ENCODE measurements at regions not wholly inside any gene's neighbourhood (a gene's known extent, or its start where the extent isn't known, plus 50 kb on each side); places are given as distances from the start of the nearest gene placed in this dataset.
"Not testable (repeated sequence)": the region's sequence is repeated elsewhere in the genome, so short reads cannot be mapped to it uniquely, and the experiment has no call there.

DNA sequence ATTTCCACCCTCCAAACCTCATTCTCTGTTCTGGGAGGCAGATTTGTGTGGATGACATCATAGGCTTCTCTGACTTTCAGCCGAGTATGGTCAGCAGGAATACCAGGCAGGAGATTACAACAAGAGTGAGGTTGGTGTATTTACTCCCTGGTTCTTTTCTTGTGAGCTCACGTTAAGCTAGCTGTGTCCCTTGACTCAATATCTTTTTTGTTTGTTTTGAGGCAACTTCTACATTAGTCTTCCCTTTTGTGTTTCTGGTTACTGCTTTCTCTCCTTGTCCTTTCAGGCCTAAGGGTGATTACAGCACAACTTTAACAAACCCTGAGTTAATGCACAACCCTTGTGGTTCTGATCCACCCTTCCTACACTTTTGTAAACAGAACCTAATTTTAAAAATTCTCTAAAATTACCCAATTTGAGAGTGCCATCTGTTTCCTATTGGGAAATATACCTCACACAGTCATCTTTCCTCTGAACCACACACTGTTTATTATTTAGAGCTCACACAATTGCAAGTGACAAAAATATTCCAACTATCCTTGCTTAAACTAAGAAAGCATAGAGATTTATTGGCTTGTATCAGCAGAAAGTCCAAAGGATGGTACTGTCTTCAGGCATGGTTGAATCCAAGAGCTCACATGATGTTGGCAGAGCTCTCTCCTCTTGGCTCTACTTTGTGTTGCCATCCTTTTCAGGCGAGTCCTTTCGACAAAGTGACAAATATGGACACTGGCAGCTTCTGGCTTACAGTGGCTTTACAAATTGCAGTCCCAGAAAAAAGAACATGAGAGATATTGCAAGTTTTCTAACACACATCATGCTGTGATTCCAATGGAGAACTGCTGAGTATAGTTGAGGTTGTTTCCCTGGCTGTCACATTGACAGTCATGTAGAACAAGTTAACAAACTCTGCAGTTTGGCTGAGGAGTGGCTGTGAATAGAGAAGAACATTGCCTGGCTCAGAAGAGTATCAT lies 150.5 kb upstream of the DDIT4L start:
- DNase-seq (ENCODE audit: low read depth in 2 of 2): peak; percentile 5 to 37

GRCh38 chr4:100339870-100340269 lies 149.6 kb upstream of the DDIT4L start:
- DNase-seq (ENCODE audit: low read depth in 2 of 2): no peak

DNA sequence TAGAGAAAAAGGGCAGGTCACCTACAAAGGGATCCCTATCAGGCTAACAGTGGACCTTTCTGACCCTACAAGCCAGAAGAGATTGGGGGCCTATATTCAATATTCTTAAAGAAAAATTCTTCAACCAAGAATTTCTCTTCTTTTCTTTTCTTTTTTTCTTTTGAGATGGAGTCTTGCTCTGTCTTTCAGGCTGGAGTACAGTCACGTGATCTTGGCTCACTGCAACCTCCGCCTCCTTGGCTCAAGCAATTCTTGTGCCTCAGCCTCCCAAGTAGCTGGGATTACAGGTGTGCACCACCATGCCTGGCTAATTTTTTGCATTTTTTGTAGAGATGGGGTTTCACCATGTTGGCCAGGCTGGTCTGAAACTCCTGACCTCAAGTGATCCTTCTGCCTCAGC lies 143.2 kb upstream of the DDIT4L start:
- not testable (repeated sequence) for DNase-seq (ENCODE audit: low read depth in 2 of 2)

DNA sequence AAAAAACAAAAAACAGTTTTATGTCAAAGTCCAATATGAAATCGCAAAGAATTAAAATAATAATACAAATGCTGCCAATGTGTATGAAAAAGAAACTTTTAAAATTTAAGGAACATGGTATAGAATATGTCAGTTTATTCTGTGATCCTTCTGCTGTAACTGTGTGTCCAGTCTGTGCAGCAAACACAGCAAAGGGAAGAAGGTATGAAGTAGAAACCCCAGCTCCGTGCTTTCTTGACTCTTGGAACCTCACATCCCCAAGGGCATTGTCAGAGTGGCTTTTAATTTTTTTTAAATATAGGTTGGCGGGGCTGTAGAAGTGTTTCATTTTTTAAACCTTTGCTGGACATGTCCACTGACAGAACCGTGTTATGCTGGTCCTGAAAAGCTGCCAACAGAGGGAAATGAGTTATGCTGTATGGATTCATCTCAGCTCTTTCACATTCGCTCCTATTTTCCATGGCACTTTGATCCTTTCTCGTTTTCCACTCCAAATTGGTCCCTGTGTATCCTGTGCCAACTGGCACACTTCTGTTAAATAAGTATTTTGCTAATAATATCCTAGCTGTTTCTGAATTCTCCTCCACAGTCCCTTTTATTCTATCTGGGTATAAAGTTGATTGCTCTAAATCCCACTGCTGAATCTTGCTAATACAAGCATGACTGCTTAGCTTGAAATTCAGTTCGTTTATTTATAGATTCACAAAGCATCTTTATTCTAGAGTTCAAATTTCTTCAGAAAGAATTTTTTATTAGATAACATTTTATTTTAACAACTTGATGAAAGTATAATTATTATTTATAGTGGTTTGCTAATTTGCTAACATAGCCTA lies 127.0 kb upstream of the DDIT4L start:
- DNase-seq (ENCODE audit: low read depth in 2 of 2): peak; percentile 34 to 94

- peak; percentile 56 to 66 for DNase-seq (ENCODE audit: low read depth in 2 of 2)
Measured at GRCh38 chr4:100314057-100314456, 123.8 kb upstream of the DDIT4L start.

DNA sequence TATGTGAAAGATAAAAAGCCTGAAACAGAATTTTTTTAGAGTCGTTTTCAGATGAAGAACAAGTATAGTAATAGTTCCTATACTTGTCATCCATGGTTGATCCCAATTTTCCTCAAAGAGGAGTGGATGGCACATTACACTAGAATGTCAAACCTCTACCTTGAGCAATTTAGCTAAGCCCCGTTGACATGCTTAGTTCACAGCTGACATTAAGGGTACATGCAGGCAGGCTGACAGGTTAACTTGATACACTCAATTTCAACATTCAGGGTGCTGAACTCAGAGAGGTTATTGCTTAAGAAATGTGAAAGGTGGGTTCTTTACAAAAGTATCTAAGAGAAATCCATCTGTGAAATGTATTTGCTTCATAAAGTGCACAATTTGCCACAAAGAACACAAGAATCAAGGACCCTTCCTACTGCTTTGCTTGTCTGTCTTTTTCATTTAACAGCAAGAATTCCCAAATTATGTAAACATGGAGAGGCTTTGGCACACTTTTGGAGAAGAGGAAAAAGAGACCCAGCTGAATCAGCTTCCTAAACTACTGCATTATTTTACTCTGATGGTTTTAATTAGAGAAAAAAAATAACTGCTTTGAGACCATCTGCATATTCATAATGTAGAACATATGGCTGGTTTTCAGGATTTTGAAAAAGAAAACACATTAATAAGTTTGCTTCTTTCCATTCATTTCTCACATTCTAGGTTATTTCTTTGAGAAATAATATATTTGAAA lies 122.5 kb upstream of the DDIT4L start:
- no peak for DNase-seq (ENCODE audit: low read depth in 2 of 2)

GRCh38 chr4:100311181-100311580 lies 120.9 kb upstream of the DDIT4L start:
- peak; percentile 20 to 23 for DNase-seq (ENCODE audit: low read depth in 2 of 2)

GRCh38 chr4:100306018-100306417 lies 115.8 kb upstream of the DDIT4L start:
- DNase-seq (ENCODE audit: low read depth in 2 of 2): no peak

GRCh38 chr4:100302061-100303026 lies 112.1 kb upstream of the DDIT4L start:
- peak in 1 of 2 donors; percentile 40 for DNase-seq (ENCODE audit: low read depth in 2 of 2)

DNA sequence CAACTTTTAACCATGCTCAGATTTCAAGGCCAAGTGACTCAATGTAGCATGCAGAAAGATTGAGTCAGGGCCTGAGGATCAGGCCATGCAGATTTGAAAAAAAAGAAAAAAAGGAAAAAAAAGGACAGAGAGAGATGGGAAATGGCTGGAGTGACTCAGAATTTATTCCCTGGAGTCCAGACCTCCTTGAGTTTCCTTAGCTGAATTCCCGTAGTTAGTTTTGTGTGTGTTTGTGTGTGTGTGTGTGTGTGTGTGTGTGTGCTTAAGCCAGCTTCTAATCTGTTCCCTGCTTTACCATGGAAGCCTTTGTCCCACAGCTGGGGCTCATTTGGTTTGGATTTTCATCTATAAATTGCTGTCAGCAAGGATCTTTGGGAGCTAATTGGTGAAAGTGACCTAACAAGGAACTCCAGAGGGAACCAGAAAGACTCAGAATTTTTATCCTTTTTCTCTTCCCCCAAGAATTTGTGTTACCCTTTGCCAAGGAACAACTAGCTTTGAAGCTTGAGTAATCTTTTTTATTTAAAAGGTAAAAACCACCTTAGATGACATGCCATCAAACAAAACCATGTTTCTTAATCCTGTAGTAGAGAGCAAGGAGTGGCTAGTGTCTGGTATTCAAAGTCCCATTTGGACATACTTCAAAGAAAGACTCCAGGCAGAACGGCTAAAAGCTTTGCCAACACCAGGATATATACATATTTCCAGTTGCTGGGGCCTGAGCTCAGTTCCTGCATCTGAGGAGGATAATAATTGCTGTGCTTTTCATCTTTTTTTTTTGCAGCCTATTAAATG lies 109.0 kb upstream of the DDIT4L start:
- DNase-seq (ENCODE audit: low read depth in 2 of 2): peak in 1 of 2 donors; percentile 90

DNA sequence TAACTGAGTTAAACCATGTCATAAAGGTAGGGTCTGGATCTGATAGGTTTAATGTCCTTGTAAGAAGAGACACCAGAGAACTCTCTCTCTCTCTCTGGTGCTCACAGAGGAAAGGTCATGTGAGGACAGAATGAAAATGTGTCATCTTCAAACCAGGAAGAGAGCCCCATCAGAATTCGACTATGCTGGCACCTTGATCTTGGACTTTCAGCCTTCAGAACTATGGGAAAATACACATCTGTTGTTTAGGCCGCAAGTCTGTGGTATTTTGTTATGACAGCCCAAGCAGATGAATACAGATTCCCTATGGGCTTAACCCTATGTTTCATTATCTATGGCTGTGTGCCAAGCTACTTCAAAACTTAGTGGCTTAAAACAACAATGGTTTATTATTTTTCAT lies 105.5 kb upstream of the DDIT4L start:
- DNase-seq (ENCODE audit: low read depth in 2 of 2): peak; percentile 31 to 52

- DNase-seq (ENCODE audit: low read depth in 2 of 2): no peak
Measured at GRCh38 chr4:100294356-100294755, 104.1 kb upstream of the DDIT4L start.

DNA sequence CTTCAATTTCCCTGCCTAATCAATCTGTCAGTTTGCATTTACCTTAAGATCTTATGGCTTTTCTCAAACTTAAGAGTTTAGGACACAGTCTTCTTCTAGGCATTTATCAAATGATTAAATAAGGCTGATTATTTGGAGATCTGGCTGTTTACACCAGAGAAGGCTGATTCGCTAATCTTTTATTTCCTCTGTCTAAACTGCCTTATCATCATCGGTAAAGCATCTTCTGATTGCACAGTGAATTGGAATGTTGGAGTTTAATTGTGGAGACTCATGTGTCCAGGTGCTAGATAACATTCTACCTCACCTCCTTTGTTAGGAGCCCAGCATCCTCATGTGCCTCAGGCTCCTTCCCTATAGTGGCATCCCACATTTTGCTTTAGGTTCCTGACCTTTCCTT lies 100.3 kb upstream of the DDIT4L start:
- DNase-seq (ENCODE audit: low read depth in 2 of 2): peak in 1 of 2 donors; percentile 29

GRCh38 chr4:100289946-100290345 lies 99.7 kb upstream of the DDIT4L start:
- DNase-seq (ENCODE audit: low read depth in 2 of 2): peak; percentile 40 to 69

- DNase-seq (ENCODE audit: low read depth in 2 of 2): peak in 1 of 2 donors; percentile 41
Measured at GRCh38 chr4:100289530-100289888, 99.2 kb upstream of the DDIT4L start.

DNA sequence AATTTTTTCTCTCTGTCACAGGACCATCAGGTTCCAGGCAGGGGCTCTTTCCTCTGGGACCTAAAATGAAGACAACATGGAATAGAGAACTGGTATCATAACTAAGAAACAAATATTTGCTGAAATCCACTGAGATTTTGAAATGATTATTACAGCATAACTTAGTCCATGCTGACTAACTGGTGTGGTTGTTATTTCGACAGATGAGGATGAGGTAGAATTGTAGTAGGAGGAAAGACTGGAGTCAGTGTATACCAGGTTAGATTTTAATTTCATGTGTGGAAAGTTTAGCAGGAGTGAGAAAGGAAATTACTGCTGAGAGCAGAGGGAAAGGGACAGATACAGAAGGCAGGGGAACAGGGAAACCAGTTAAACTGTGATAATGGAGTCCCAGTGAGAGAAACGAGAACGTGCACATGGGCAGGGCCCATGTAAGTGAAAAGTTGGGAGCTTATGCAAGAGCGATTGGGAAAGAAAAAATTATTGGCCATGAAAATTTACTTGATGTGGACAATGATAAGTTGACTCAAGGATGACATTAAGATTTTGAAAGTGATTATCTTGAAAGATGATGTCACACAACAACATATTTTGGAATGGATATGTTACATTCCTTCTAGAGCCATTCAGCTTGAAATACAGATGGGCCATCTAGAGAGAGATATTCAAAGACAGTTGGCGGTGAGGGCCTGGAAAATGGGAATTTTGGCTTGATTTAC lies 98.7 kb upstream of the DDIT4L start:
- DNase-seq (ENCODE audit: low read depth in 2 of 2): no peak

GRCh38 chr4:100288161-100288560 lies 97.9 kb upstream of the DDIT4L start:
- DNase-seq (ENCODE audit: low read depth in 2 of 2): peak in 1 of 2 donors; percentile 63

- DNase-seq (ENCODE audit: low read depth in 2 of 2): no peak
Measured at GRCh38 chr4:100287534-100287933, 97.3 kb upstream of the DDIT4L start.

DNA sequence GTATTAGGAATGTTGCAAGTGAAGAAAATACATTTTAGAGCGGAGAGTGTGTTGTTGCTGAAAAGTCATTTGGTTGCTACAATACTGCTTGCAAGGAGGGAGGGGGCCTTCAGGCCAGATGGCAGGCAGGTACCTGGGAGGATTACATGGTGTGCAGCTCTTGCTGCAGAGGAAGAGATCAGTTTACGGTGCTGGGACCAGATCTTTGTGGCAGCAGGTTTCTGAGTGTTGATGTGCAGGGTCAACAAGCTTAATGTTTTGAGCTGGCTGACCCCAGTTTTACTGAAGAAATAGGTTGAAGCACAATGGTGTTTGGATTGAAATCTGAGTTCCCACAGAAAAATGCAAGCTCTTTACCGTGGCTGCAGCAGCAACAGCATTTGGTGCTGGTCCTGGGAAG lies 96.4 kb upstream of the DDIT4L start:
- DNase-seq (ENCODE audit: low read depth in 2 of 2): no peak

Measured in lung microvascular endothelial cell (primary cell).